ENCODE measurements at regions not wholly inside any gene's neighbourhood (a gene's known extent, or its start where the extent isn't known, plus 50 kb on each side); places are given as distances from the start of the nearest gene placed in this dataset.

DNA sequence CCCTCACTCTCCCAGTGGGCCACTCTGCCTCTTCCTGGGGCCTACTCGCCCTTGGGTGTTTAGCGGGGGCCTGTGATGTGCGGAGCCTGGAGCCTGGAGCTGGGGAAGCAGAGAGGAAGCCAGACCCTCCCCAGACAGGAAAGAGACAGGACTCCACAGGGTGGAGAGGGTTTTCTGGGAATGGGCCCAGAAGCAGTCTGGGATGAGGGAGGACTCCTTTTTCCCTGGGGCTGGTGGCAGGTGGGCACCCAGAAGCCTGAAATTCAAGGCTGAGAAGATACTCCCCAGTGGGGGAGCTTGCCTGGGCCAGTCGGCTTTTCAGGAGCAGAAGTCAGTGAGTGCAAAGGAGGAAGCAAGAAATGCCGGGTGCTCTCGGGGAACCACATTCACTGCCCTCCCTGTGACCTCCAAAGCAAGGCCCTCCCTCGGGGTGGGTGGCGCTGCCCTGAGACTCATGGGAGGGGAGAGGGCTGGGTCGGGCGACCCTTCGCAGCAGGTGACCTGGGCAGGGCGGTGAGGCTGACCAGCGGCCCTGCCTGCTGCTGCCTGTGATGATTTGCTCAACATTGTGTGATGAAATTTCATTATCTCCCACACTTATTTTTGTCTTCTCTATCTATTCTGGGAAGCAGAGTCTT, 1377.4 kb downstream of the BRD1 start:
- H3K27ac ChIP-seq (ENCODE audit: low read depth, low read length) = no peak overlapping the region
- ATAC-seq (no peak), DNase-seq (ENCODE audit: low read depth, low spot score) (no peak)
- BruUV-seq (replicated peaks) = no TSS peak
- ChIA-PET POLR2A (no interaction called here), RAD21 (ENCODE audit: low non-redundant PET in 1 of 2, low total read pairs in 2 of 2, uncharacterized antibody in 2 of 2, unreplicated experiment in 2 of 2) (no interaction called here), CTCF (no interaction called here)
- H3K79me2 ChIP-seq (ENCODE audit: insufficient read depth, low read length) = no peaks in the 10 kb centered on the region
- H3K27me3 ChIP-seq (ENCODE audit: insufficient read depth, low read length) = no peaks in the 10 kb centered on the region
- H3K9me3 ChIP-seq (ENCODE audit: control insufficient read depth in 1 of 2, insufficient read depth in 1 of 2, low read depth in 1 of 2, low read length in 2 of 2) = peaks cover 0 to 11% of the 10 kb centered on the region in 2 experiments; a peak in 1 of 4 replicates
- no peak overlapping the region for H3K4me3 ChIP-seq (replicated peaks in 1 of 2; ENCODE audit: low read depth in 1 of 2, low read length in 2 of 2)
- H3K9ac ChIP-seq (ENCODE audit: low read length) = no peak overlapping the region
- TF ChIP-seq POLR2A (IDR thresholded peaks at IDR 0.05; ENCODE audit: borderline replicate concordance, extremely low read depth, insufficient read depth, insufficient read length) (no peak), JUND (IDR thresholded peaks at IDR 0.05) (no peak), ZBTB33 (IDR thresholded peaks at IDR 0.05; ENCODE audit: extremely low read depth, insufficient replicate concordance, low read length) (no peak), POLR2AphosphoS5 (IDR thresholded peaks at IDR 0.05; ENCODE audit: low read depth, low read length) (no peak)
- H3K4me1 ChIP-seq (ENCODE audit: control insufficient read depth in 1 of 2, insufficient read depth in 2 of 2, low read length in 2 of 2) = peaks cover 0 to 8% of the 10 kb centered on the region in 2 experiments; a peak in 1 of 4 replicates
- H2AFZ ChIP-seq (ENCODE audit: low read depth, low read length, poor library complexity, severe bottlenecking) = no peak overlapping the region
- intact Hi-C loops (cut with micrococcal nuclease) = no loop called here
- H4K20me1 ChIP-seq (ENCODE audit: insufficient read depth) = no peaks in the 10 kb centered on the region
- H3K36me3 ChIP-seq (ENCODE audit: control insufficient read depth in 1 of 2, insufficient read depth in 2 of 2, low read length in 2 of 2) = no peaks in the 10 kb centered on the region
- H3K9me2 ChIP-seq (ENCODE audit: insufficient read depth) = no peaks in the 10 kb centered on the region
- H3K4me2 ChIP-seq (ENCODE audit: low read length) = no peak overlapping the region

GRCh38 chr22:48449466-48450187, 1378.0 kb downstream of the BRD1 start:
- CTCF ChIA-PET = no interaction called here
- H3K4me1 ChIP-seq (ENCODE audit: control insufficient read depth in 1 of 2, insufficient read depth in 2 of 2, low read length in 2 of 2) = peaks cover 0 to 11% of the 10 kb centered on the region in 2 experiments; a peak in 1 of 4 replicates
- intact Hi-C loops (cut with micrococcal nuclease) = no loop called here
- H3K79me2 ChIP-seq (ENCODE audit: insufficient read depth, low read length) = no peaks in the 10 kb centered on the region
- H3K27ac ChIP-seq (ENCODE audit: low read depth, low read length) = no peak overlapping the region
- no peaks in the 10 kb centered on the region for H3K9me2 ChIP-seq (ENCODE audit: insufficient read depth)
- TF ChIP-seq RAD21 (IDR thresholded peaks at IDR 0.05; ENCODE audit: low read depth) (no peak), TCF7L2 (IDR thresholded peaks at IDR 0.05; ENCODE audit: borderline replicate concordance, extremely low read depth, insufficient read depth, insufficient read length) (no peak)
- H3K4me3 ChIP-seq (replicated peaks in 1 of 2; ENCODE audit: low read depth in 1 of 2, low read length in 2 of 2) = no peak overlapping the region
- no peak for DNase-seq (ENCODE audit: low read depth, low spot score)
- BruUV-seq (replicated peaks) = no TSS peak
- POLR2A ChIA-PET = no interaction called here
- no peaks in the 10 kb centered on the region for H3K27me3 ChIP-seq (ENCODE audit: insufficient read depth, low read length)
- H3K9ac ChIP-seq (ENCODE audit: low read length) = no peak overlapping the region
- no peak overlapping the region for H3K4me2 ChIP-seq (ENCODE audit: low read length)
- peaks cover 0 to 11% of the 10 kb centered on the region in 2 experiments; a peak in 1 of 4 replicates for H3K9me3 ChIP-seq (ENCODE audit: control insufficient read depth in 1 of 2, insufficient read depth in 1 of 2, low read depth in 1 of 2, low read length in 2 of 2)
- RAD21 ChIA-PET (ENCODE audit: low non-redundant PET in 1 of 2, low total read pairs in 2 of 2, uncharacterized antibody in 2 of 2, unreplicated experiment in 2 of 2) = no interaction called here
- H2AFZ ChIP-seq (ENCODE audit: low read depth, low read length, poor library complexity, severe bottlenecking) = no peak overlapping the region
- H3K36me3 ChIP-seq (ENCODE audit: control insufficient read depth in 1 of 2, insufficient read depth in 2 of 2, low read length in 2 of 2) = no peaks in the 10 kb centered on the region
- H4K20me1 ChIP-seq (ENCODE audit: insufficient read depth) = no peaks in the 10 kb centered on the region
- ATAC-seq = no peak
